ENCODE measurements at regions not wholly inside any gene's neighbourhood (a gene's known extent, or its start where the extent isn't known, plus 50 kb on each side); places are given as distances from the start of the nearest gene placed in this dataset.

DNA sequence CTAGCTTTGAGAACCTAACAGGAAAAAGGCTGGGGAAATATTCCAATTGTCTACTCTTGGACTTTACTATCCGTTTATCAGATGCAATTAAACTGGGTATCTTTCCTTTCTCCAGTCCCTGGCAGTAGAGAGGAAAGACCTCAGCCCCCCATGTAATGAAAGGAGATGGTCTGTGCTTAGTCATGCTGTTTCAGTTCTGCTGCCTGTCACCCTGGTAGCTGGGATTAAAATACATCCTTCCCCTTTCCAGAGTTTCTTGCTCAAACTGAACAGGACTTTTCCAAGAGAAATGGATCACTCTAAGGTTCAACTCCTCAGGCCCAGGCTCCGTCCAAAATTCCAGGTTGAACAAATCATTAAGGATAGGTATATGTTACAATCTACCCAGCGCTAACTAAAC, 202.9 kb downstream of the PTEN start:
- Histone ChIP-seq H3K27ac (ENCODE audit: low read depth, low read length, poor library complexity, severe bottlenecking) (no peak overlapping the region), H3K36me3 (ENCODE audit: insufficient read depth, low read length, poor library complexity, severe bottlenecking) (no peaks in the 10 kb centered on the region)
- intact Hi-C loops (cut with micrococcal nuclease; ENCODE audit: unreplicated experiment): no loop called here

DNA sequence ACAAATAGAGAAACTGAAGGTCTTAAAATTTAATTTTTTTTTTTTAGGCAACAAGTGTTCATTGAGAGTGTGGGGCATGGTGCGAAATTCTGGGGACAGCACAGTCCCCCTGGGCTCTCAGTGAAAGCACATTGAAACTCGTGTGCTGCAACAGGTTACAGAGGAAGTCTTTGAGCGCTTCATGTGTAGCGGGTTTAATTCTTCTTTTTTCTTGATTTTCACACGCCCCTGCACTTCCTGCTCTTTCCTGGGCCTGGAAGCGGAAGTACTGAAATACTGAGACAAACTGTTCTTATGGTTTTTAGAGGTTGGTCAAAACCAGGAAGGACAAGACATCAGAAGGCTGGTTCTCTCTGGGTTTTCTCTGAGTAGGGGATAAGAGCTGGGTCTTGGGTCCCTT, 203.5 kb downstream of the PTEN start:
- TF ChIP-seq EZH2 (IDR thresholded peaks at IDR 0.05; ENCODE audit: borderline replicate concordance, low read depth, low read length, poor library complexity, severe bottlenecking): no peak
- intact Hi-C loops (cut with micrococcal nuclease; ENCODE audit: unreplicated experiment): no loop called here
- no peaks in the 10 kb centered on the region for H3K4me1 ChIP-seq (ENCODE audit: insufficient read depth, low read length, poor library complexity, severe bottlenecking)
- DNase-seq (ENCODE audit: low spot score): no peak
- no peak overlapping the region for H3K4me3 ChIP-seq (ENCODE audit: low read depth, low read length, poor library complexity, severe bottlenecking)
- BruUV-seq (replicated peaks): no TSS peak
- H3K36me3 ChIP-seq (ENCODE audit: insufficient read depth, low read length, poor library complexity, severe bottlenecking): no peaks in the 10 kb centered on the region
- H3K27me3 ChIP-seq (replicated peaks; ENCODE audit: insufficient read depth, low read depth, low read length, poor library complexity): no peaks in the 10 kb centered on the region
- ChIA-PET CTCF (no interaction called here), POLR2A (ENCODE audit: low non-redundant PET) (no interaction called here)
- no peaks in the 10 kb centered on the region for H3K9me3 ChIP-seq (ENCODE audit: low read depth, low read length, poor library complexity, severe bottlenecking)
- no peak overlapping the region for H3K27ac ChIP-seq (ENCODE audit: low read depth, low read length, poor library complexity, severe bottlenecking)

More for the DNA sequence above, 202.9 kb downstream of the PTEN start:
- Histone ChIP-seq H3K9me3 (ENCODE audit: low read depth, low read length, poor library complexity, severe bottlenecking) (no peaks in the 10 kb centered on the region), H3K4me3 (ENCODE audit: low read depth, low read length, poor library complexity, severe bottlenecking) (no peak overlapping the region), H3K27me3 (replicated peaks; ENCODE audit: insufficient read depth, low read depth, low read length, poor library complexity) (no peaks in the 10 kb centered on the region), H3K4me1 (ENCODE audit: insufficient read depth, low read length, poor library complexity, severe bottlenecking) (no peaks in the 10 kb centered on the region)
- POLR2A ChIA-PET (ENCODE audit: low non-redundant PET): no interaction called here
- CTCF ChIA-PET: no interaction called here
- BruUV-seq (replicated peaks): no TSS peak
- no peak for DNase-seq (ENCODE audit: low spot score)
- TF ChIP-seq, protein P1, sequence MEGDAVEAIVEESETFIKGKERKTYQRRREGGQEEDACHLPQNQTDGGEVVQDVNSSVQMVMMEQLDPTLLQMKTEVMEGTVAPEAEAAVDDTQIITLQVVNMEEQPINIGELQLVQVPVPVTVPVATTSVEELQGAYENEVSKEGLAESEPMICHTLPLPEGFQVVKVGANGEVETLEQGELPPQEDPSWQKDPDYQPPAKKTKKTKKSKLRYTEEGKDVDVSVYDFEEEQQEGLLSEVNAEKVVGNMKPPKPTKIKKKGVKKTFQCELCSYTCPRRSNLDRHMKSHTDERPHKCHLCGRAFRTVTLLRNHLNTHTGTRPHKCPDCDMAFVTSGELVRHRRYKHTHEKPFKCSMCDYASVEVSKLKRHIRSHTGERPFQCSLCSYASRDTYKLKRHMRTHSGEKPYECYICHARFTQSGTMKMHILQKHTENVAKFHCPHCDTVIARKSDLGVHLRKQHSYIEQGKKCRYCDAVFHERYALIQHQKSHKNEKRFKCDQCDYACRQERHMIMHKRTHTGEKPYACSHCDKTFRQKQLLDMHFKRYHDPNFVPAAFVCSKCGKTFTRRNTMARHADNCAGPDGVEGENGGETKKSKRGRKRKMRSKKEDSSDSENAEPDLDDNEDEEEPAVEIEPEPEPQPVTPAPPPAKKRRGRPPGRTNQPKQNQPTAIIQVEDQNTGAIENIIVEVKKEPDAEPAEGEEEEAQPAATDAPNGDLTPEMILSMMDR (conservative IDR thresholded peaks at IDR 0.05; ENCODE audit: low read depth, low read length): no peak
- no peak for TF ChIP-seq EZH2 (IDR thresholded peaks at IDR 0.05; ENCODE audit: borderline replicate concordance, low read depth, low read length, poor library complexity, severe bottlenecking)

DNA sequence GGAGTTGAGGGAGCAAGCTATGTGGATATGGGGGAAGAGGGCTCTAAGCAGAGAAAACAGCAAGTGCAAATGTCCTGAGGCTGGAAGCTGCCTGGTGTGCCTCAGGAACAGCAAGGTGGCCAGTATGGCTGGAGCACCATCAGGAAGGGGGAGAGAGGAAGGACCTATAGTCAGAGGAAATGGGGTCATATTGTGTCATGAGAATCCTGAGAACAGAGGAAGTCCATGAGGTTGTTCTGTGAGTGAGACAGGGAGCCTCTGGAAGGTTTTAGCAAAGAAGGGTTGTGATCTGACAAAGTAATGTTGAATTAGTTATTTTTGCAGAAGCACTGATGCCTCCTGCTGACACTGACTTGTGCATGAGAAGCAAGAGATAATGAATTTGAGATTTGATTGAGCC, 204.3 kb downstream of the PTEN start:
- Histone ChIP-seq H3K27ac (ENCODE audit: low read depth, low read length, poor library complexity, severe bottlenecking) (no peak overlapping the region), H3K4me3 (ENCODE audit: low read depth, low read length, poor library complexity, severe bottlenecking) (no peak overlapping the region), H3K9me3 (ENCODE audit: low read depth, low read length, poor library complexity, severe bottlenecking) (no peaks in the 10 kb centered on the region), H3K36me3 (ENCODE audit: insufficient read depth, low read length, poor library complexity, severe bottlenecking) (no peaks in the 10 kb centered on the region), H3K27me3 (replicated peaks; ENCODE audit: insufficient read depth, low read depth, low read length, poor library complexity) (no peaks in the 10 kb centered on the region), H3K4me1 (ENCODE audit: insufficient read depth, low read length, poor library complexity, severe bottlenecking) (no peaks in the 10 kb centered on the region)
- no TSS peak for BruUV-seq (replicated peaks)
- TF ChIP-seq, protein P1 (conservative IDR thresholded peaks at IDR 0.05; ENCODE audit: low read depth, low read length): no peak
- no peak for TF ChIP-seq EZH2 (IDR thresholded peaks at IDR 0.05; ENCODE audit: borderline replicate concordance, low read depth, low read length, poor library complexity, severe bottlenecking)
- no peak for DNase-seq (ENCODE audit: low spot score)
- POLR2A ChIA-PET (ENCODE audit: low non-redundant PET): no interaction called here
- intact Hi-C loops (cut with micrococcal nuclease; ENCODE audit: unreplicated experiment): no loop called here
- CTCF ChIA-PET: no interaction called here

DNA sequence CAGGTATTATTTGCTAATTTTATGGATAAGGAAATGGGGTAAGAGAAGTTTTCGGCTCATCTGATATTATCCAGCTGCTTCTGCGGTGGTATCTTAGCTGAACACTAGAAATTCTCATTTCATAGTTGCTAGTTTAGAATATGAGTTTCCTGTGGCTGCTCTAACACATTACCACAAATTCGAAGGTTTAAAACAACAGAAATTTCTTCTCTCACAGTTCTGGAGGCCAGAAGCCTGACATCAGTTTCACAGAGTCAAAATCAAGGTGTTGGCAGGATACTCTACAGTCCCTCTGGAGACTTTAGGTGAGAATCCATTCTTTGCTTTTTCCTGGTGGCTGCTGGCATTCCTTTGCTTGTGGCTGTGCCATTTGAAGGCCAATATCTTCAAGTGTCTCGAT, 205.9 kb downstream of the PTEN start:
- Histone ChIP-seq H3K27me3 (replicated peaks; ENCODE audit: insufficient read depth, low read depth, low read length, poor library complexity) (no peaks in the 10 kb centered on the region), H3K4me1 (ENCODE audit: insufficient read depth, low read length, poor library complexity, severe bottlenecking) (no peaks in the 10 kb centered on the region), H3K4me3 (ENCODE audit: low read depth, low read length, poor library complexity, severe bottlenecking) (no peak overlapping the region), H3K36me3 (ENCODE audit: insufficient read depth, low read length, poor library complexity, severe bottlenecking) (no peaks in the 10 kb centered on the region), H3K27ac (ENCODE audit: low read depth, low read length, poor library complexity, severe bottlenecking) (no peak overlapping the region), H3K9me3 (ENCODE audit: low read depth, low read length, poor library complexity, severe bottlenecking) (no peaks in the 10 kb centered on the region)
- CTCF ChIA-PET: no interaction called here
- TF ChIP-seq, protein P1 (conservative IDR thresholded peaks at IDR 0.05; ENCODE audit: low read depth, low read length): no peak
- TF ChIP-seq EZH2 (IDR thresholded peaks at IDR 0.05; ENCODE audit: borderline replicate concordance, low read depth, low read length, poor library complexity, severe bottlenecking): no peak
- POLR2A ChIA-PET (ENCODE audit: low non-redundant PET): interaction anchor here (0.6 kb wide), 1 partner anchor 13 kb away, joined by 3 read pairs; no protein-coding TSS in a partner anchor
- BruUV-seq (replicated peaks): no TSS peak
- intact Hi-C loops (cut with micrococcal nuclease; ENCODE audit: unreplicated experiment): no loop called here
- DNase-seq (ENCODE audit: low spot score): no peak

All from A673 (cell line).